ENCODE measurements at regions not wholly inside any gene's neighbourhood (a gene's known extent, or its start where the extent isn't known, plus 50 kb on each side); places are given as distances from the start of the nearest gene placed in this dataset.

GRCh38 chr7:46218461-46219200 is 297.6 kb upstream of the IGFBP3 start:
- DNase-seq (ENCODE audit: low spot score): no peak

- no peak for DNase-seq (ENCODE audit: low spot score)
Measured at GRCh38 chr7:46215987-46216567, 295.0 kb upstream of the IGFBP3 start.

GRCh38 chr7:46214526-46214925 is 293.5 kb upstream of the IGFBP3 start:
- no peak for DNase-seq (ENCODE audit: low spot score)

- no peak for DNase-seq (ENCODE audit: low spot score)
Measured at GRCh38 chr7:46213154-46213537, 292.1 kb upstream of the IGFBP3 start.

GRCh38 chr7:46212425-46213153 is 291.5 kb upstream of the IGFBP3 start:
- no peak for DNase-seq (ENCODE audit: low spot score)

- DNase-seq (ENCODE audit: low spot score): no peak
Measured at GRCh38 chr7:46210467-46210866, 289.4 kb upstream of the IGFBP3 start.

- no peak for DNase-seq (ENCODE audit: low spot score)
Measured at GRCh38 chr7:46209611-46210388, 288.7 kb upstream of the IGFBP3 start.

- DNase-seq (ENCODE audit: low spot score): no peak
Measured at GRCh38 chr7:46208635-46209525, 287.8 kb upstream of the IGFBP3 start.

GRCh38 chr7:46207931-46208634 is 287.0 kb upstream of the IGFBP3 start:
- no peak for DNase-seq (ENCODE audit: low spot score)

- DNase-seq (ENCODE audit: low spot score): no peak
Measured at GRCh38 chr7:46206476-46207060, 285.5 kb upstream of the IGFBP3 start.

- DNase-seq (ENCODE audit: low spot score): no peak
Measured at GRCh38 chr7:46205478-46205877, 284.4 kb upstream of the IGFBP3 start.

- no peak for DNase-seq (ENCODE audit: low spot score)
Measured at GRCh38 chr7:46203926-46204325, 282.9 kb upstream of the IGFBP3 start.

GRCh38 chr7:46202379-46202778 is 281.3 kb upstream of the IGFBP3 start:
- DNase-seq (ENCODE audit: low spot score): no peak

GRCh38 chr7:46201961-46202360 is 280.9 kb upstream of the IGFBP3 start:
- no peak for DNase-seq (ENCODE audit: low spot score)

GRCh38 chr7:46198701-46199100 is 277.6 kb upstream of the IGFBP3 start:
- no peak for DNase-seq (ENCODE audit: low spot score)

GRCh38 chr7:46197785-46198540 is 276.9 kb upstream of the IGFBP3 start:
- no peak for DNase-seq (ENCODE audit: low spot score)

GRCh38 chr7:46195934-46196333 is 274.9 kb upstream of the IGFBP3 start:
- no peak for DNase-seq (ENCODE audit: low spot score)

GRCh38 chr7:46192271-46192670 is 271.2 kb upstream of the IGFBP3 start:
- no peak for DNase-seq (ENCODE audit: low spot score)

- DNase-seq (ENCODE audit: low spot score): no peak
Measured at GRCh38 chr7:46191776-46192175, 270.7 kb upstream of the IGFBP3 start.
